ENCODE measurements at regions not wholly inside any gene's neighbourhood (a gene's known extent, or its start where the extent isn't known, plus 50 kb on each side); places are given as distances from the start of the nearest gene placed in this dataset.

DNA sequence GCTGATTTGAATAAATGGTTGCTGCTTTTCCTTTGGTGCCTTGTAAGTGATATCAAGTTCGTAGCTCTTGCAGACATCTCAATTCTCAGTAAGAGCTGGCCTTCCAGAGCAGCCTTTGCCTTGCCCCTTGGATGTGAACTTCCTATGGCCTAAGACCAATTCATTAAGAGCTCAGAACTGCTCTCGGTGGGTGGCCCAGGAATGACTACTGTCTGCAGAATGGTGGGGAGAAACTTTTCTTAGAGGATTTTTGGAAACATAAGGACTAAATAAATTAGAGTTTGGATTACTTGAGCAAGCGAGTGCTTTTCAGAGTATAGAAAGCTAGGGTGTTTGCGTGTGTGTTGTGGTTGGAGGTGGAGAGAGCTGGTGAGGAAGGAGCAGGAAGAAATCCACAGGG is 306.4 kb upstream of the TBX3 start:
- no peaks in the 10 kb centered on the region for H3K4me1 Mint-ChIP-seq
- no peak overlapping the region for H3K4me3 Mint-ChIP-seq
- no peaks in the 10 kb centered on the region for H3K36me3 Mint-ChIP-seq
- no peak overlapping the region for H3K27ac Mint-ChIP-seq
- DNase-seq: no peak
- peaks cover 9% of the 10 kb centered on the region for H3K27me3 Mint-ChIP-seq
- H3K9me3 Mint-ChIP-seq: peaks cover 10% of the 10 kb centered on the region

DNA sequence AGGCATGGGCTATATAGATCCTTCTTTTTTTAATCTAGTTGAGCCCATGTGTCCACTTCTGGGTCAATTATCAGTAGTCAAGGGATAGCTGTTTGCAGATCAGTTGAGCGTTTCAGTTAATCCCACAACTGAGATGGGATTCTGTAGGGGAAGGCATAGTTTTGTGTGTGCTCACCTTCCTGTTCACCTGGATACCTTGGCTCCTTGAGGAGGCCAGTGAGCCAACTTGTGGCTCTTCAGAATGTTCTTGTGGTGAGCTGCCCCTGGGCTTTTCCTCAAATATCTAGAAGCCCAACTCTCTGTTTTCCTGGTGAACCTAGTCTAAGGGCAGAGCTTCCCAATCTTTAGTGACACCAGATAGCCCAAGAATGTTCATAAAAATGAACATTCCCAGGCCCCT is 302.9 kb upstream of the TBX3 start:
- Mint-ChIP-seq H3K4me3 (no peak overlapping the region), H3K9me3 (peaks cover 8% of the 10 kb centered on the region), H3K36me3 (no peaks in the 10 kb centered on the region), H3K27ac (no peak overlapping the region), H3K4me1 (no peaks in the 10 kb centered on the region), H3K27me3 (peaks cover 9% of the 10 kb centered on the region)
- no peak for DNase-seq

DNA sequence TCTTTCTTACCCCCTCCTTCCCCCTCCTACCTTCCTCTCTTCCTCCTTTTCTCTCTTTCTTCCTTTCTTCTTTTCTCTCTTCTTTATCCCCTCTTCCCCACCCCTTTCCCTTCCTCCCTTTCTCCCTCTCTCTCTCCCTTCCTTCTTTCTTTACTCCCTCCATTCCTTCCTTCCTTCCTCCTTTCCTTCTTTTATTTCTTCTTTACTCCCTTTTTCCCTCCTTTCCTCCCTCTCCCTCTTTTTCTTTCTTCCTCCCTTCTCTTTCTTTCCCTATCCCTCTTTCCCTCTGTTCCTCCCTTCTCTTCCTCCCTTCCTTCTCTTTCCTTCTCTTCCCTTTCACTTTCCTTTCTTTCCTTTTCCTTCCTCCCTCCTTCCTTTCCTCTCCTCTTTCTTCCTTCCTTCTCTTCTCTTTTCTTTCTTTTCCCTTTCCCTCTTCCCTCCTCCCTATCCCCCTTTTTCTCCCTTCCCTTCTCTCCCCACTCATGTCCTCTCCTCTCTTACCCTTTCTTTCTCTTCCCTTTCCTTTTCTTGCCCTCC is 302.3 kb upstream of the TBX3 start:
- no peaks in the 10 kb centered on the region for H3K4me1 Mint-ChIP-seq
- H3K27ac Mint-ChIP-seq: no peak overlapping the region
- no peak for DNase-seq
- H3K9me3 Mint-ChIP-seq: peaks cover 8% of the 10 kb centered on the region
- peaks cover 9% of the 10 kb centered on the region for H3K27me3 Mint-ChIP-seq
- no peak overlapping the region for H3K4me3 Mint-ChIP-seq
- H3K36me3 Mint-ChIP-seq: no peaks in the 10 kb centered on the region

DNA sequence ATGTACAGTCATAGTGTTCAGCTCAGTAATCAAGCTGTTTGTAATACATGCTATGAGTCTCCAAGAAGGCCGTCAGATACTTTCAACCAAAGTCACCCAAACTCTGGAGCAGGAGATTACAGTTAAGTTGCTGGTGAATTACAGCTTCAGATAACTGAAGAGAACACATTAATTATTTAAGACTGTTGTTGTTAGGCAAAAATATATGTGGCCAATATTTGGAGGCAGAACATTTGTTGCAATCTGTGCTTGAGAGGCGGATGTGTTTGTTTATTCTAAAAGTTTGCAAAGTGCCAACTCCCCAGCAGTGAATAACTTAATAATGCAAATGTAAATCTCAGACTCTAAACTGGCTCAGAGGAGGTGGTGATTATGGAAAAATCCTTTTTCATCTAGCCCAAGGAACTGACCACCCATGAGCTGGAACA is 300.7 kb upstream of the TBX3 start:
- Mint-ChIP-seq H3K4me3 (no peak overlapping the region), H3K9me3 (peaks cover 11% of the 10 kb centered on the region), H3K4me1 (no peaks in the 10 kb centered on the region), H3K27ac (no peak overlapping the region), H3K36me3 (no peaks in the 10 kb centered on the region), H3K27me3 (no peaks in the 10 kb centered on the region)
- no peak for DNase-seq

DNA sequence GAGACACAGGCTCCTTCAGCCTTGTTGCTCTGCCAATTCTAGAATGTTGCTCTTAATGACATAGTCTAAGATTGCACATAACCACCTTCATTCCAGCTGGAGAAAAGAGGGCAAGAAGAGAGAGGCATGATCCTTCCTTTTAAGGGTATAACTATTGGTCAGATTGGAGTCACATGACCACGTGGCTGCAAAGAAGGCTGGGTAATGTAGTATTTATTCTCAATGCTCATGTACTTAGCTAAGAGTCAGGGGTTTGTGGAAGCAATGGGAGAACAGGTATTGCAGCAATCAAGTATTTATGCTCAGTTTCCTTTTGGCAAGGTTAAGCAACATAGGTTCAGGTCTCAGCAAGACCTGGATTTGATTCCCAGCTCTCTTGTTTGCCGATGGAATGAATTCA is 298.8 kb upstream of the TBX3 start:
- no peaks in the 10 kb centered on the region for H3K27me3 Mint-ChIP-seq
- peaks cover 14% of the 10 kb centered on the region for H3K9me3 Mint-ChIP-seq
- H3K4me1 Mint-ChIP-seq: no peaks in the 10 kb centered on the region

DNA sequence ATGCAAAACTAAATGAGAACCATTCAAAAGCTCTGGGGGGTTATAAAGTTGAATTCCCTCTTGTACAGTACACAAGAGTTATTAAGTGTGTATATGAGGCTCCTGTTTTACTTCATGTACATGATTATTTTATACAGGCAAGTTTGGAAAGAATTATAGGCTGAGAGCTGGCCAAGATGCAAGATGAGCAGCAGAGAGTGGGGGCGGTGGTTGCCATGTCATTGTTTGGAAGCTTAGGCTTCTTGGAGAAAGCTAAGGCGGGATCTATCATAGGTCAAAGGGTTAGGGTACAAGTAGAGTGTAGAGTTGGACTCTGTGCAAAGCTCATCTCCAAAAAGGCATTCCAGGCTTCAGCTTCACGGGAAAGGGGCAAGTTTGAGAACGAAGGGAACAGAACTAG is 297.1 kb upstream of the TBX3 start:
- H3K27me3 Mint-ChIP-seq: no peaks in the 10 kb centered on the region
- no peak overlapping the region for H3K4me3 Mint-ChIP-seq
- H3K9me3 Mint-ChIP-seq: peaks cover 10% of the 10 kb centered on the region
- H3K27ac Mint-ChIP-seq: no peak overlapping the region
- DNase-seq: no peak
- no peaks in the 10 kb centered on the region for H3K36me3 Mint-ChIP-seq
- no peaks in the 10 kb centered on the region for H3K4me1 Mint-ChIP-seq

More for the DNA sequence above, 298.8 kb upstream of the TBX3 start:
- no peak overlapping the region for H3K4me3 Mint-ChIP-seq
- H3K36me3 Mint-ChIP-seq: no peaks in the 10 kb centered on the region
- DNase-seq: no peak
- H3K27ac Mint-ChIP-seq: no peak overlapping the region

DNA sequence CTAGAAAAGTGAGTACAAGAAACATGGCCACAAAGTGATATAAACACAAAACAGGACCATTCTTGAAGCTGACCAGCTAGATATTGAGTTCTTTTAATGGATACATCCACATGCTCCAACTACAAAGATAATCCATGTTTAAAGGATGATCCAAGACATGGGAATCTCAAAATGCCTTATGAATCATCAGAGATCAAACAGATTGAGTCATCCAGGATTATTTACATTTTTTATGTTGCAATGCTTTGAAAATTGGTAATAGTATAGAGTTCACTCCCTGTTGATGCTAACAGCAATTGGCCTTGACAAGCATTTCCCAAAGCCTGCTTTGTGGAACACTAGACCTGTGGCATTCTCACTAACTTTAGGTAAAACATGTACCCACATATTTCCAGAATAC is 293.0 kb upstream of the TBX3 start:
- peaks cover 10% of the 10 kb centered on the region for H3K9me3 Mint-ChIP-seq
- H3K36me3 Mint-ChIP-seq: no peaks in the 10 kb centered on the region
- H3K4me3 Mint-ChIP-seq: no peak overlapping the region
- DNase-seq: no peak
- no peaks in the 10 kb centered on the region for H3K4me1 Mint-ChIP-seq
- no peaks in the 10 kb centered on the region for H3K27me3 Mint-ChIP-seq
- H3K27ac Mint-ChIP-seq: no peak overlapping the region

DNA sequence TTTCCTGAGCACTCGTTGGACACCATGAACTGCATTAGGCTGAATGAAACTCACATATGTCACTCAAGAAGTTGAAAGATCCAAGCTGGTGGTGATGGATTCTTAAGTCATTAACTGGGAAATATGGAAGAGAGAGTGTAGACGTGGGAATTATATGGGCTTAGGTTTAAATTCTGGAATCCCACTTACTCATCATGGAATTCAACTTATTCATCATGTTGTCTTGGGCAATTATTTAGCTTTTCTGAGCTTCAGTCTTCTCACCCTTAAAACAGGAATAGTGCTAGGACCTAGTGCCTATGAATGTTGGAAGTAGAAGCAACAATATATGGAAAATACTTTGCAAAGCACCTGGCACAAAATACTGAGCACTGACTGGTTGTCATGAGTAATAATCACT is 292.4 kb upstream of the TBX3 start:
- no peak for DNase-seq
- Mint-ChIP-seq H3K27me3 (no peaks in the 10 kb centered on the region), H3K4me1 (no peaks in the 10 kb centered on the region), H3K27ac (no peak overlapping the region), H3K4me3 (no peak overlapping the region), H3K36me3 (no peaks in the 10 kb centered on the region), H3K9me3 (peaks cover 10% of the 10 kb centered on the region)

DNA sequence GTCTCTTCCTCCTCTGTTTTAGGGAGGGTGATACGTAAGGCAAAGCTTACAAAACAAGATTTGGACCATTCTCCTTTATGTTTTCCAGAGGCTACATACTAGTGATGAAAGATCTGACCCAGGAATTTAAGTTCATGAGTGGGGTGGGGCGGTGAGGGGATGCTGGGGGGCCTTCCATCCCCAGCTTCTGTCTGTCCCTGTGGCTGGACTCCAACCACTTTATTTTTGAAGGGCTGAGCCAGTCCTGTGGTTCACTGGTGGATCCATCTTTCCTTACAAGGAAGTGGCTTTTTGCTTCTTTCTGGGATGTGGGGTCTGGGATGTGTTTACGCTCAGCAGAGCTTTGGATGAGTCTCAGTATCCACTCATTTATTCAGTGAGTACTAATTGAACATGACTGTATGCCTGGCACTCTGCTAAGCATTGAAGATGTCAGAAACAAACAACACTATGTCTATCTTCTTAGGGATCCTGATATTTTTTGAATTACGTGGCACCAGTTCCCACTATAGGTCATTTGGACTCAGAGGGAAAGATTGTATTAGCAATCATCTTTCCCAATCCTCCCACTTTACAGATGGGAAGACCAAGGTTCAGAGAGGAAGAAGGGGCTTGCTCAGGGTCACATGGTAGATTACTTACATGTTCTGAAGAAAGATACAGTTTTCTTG is 291.8 kb upstream of the TBX3 start:
- no peak overlapping the region for H3K4me3 Mint-ChIP-seq
- H3K27ac Mint-ChIP-seq: no peak overlapping the region
- DNase-seq: no peak
- H3K9me3 Mint-ChIP-seq: peaks cover 8% of the 10 kb centered on the region
- no peaks in the 10 kb centered on the region for H3K4me1 Mint-ChIP-seq
- no peaks in the 10 kb centered on the region for H3K27me3 Mint-ChIP-seq
- H3K36me3 Mint-ChIP-seq: no peaks in the 10 kb centered on the region

DNA sequence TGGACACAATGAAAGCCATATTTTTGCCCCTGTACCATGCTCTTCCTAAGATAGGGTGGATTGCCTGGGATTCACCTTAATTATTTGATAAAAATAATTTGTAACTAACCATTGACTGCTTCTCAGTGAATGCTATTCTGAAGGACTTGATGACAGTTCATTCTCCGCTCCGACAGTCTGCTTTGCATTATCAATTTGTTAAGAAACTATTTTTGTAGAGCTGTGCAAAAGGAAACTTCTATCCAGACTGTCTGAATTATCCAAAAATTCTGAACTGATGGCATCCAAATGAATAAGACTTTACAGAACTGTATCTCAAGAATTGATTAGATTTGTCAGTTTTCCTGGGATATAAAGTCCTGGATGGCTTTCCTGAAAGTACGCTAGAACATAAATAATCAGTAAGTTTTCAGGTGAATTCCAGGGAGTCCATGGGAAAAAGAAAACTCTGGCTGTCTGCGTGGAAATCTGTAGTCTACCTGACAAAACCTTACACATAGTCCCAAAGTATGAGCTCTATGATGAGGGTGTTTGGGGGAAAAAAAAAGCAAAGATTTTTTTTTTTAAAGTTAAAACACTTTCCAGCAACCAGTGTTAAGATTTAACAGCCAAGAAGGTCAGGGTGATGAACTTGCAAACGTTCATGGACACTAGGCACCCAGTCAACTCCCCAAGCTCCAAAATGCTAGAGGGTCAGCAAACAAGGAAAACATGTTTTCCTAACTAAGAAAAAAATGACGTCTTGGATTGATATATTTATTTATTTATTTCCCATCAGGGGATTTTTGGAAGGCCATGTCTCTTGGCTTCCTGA is 291.1 kb upstream of the TBX3 start:
- Mint-ChIP-seq H3K4me1 (no peaks in the 10 kb centered on the region), H3K36me3 (no peaks in the 10 kb centered on the region), H3K4me3 (no peak overlapping the region), H3K27ac (no peak overlapping the region), H3K27me3 (no peaks in the 10 kb centered on the region), H3K9me3 (peaks cover 8% of the 10 kb centered on the region)
- DNase-seq: no peak

DNA sequence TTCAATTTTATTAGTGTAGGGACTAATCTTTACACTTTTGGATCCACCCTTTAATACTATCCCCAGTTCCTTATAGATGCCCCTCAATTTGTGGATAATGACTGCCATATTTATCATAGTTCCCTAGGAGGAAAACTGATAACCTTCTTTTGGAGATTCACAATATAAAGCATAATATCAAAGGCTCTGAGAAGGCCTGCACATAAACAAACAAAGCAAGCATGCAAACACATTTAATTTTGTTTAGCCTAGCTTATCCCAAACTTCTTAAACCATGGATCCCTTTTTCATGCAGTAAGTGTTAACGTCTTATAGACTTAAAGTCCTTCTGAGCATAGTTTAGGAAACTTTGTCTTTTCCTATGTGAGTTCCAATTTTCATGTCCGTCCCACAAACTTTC is 290.4 kb upstream of the TBX3 start:
- peaks cover 8% of the 10 kb centered on the region for H3K9me3 Mint-ChIP-seq
- no peak overlapping the region for H3K27ac Mint-ChIP-seq
- no peak for DNase-seq
- H3K4me3 Mint-ChIP-seq: no peak overlapping the region
- no peaks in the 10 kb centered on the region for H3K36me3 Mint-ChIP-seq
- no peaks in the 10 kb centered on the region for H3K27me3 Mint-ChIP-seq
- H3K4me1 Mint-ChIP-seq: no peaks in the 10 kb centered on the region

DNA sequence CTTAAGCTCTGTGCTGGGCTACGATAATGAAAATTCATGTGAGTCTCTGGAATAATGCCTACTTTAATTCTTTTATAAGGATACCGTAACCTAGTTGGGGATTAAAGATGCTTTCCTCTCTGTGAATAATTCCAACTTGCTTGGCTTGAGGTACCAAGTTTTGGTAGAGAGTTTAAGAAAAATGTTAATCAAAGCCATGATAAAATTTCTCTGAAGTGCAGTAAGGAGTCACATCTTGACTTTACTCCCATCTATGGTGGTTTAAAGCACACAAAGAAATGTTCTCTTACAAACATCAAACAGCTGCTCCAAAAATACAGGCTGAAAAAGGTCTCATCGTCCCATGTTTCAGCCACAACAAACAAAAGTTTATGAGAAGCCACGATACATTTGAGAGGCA is 284.8 kb upstream of the TBX3 start:
- DNase-seq: no peak
- no peaks in the 10 kb centered on the region for H3K4me1 Mint-ChIP-seq
- no peaks in the 10 kb centered on the region for H3K27me3 Mint-ChIP-seq
- no peak overlapping the region for H3K27ac Mint-ChIP-seq
- no peaks in the 10 kb centered on the region for H3K36me3 Mint-ChIP-seq
- no peak overlapping the region for H3K4me3 Mint-ChIP-seq
- no peaks in the 10 kb centered on the region for H3K9me3 Mint-ChIP-seq

DNA sequence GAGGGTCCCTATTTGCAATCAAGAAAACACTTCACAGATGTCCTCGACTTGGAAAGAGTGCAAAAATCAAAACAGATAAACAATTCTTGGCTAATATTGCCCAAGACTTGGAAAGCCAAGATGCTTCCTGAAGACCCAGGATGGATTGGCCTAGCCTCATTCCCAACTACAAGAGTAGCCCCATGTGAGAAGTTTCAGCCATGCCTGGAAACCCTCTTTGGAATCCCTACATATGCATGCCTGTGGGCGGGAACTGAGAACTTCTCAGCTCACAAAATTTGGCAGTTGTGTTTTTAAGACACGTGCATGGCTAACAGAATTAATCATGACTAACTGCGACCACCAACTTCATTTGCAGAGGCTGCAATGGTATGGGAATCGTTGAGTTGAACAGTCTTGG is 283.2 kb upstream of the TBX3 start:
- H3K27ac Mint-ChIP-seq: no peak overlapping the region
- H3K27me3 Mint-ChIP-seq: no peaks in the 10 kb centered on the region
- H3K36me3 Mint-ChIP-seq: no peaks in the 10 kb centered on the region
- no peaks in the 10 kb centered on the region for H3K9me3 Mint-ChIP-seq
- H3K4me1 Mint-ChIP-seq: no peaks in the 10 kb centered on the region
- no peak for DNase-seq
- H3K4me3 Mint-ChIP-seq: no peak overlapping the region

DNA sequence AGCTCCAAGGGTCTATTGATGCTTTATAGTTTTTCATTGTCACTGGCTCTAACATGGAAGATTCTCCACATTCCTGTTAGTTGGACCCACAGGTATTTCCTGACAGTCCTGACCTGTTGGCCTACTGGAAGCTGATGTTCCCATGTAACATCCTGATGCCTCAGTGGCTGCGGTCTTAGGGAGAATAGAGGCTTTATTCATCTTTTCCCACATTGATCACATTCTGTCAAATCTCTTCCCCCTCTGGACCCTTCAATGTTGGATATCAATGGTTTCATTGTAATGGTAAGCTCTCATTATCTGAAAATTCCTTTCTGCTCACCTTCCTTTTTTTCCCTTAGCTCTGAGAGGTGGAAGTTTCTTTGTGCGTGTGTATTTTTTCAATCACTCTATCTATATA is 280.9 kb upstream of the TBX3 start:
- Mint-ChIP-seq H3K9me3 (no peaks in the 10 kb centered on the region), H3K4me1 (no peaks in the 10 kb centered on the region), H3K27ac (no peak overlapping the region), H3K27me3 (no peaks in the 10 kb centered on the region), H3K4me3 (no peak overlapping the region), H3K36me3 (no peaks in the 10 kb centered on the region)
- DNase-seq: no peak

DNA sequence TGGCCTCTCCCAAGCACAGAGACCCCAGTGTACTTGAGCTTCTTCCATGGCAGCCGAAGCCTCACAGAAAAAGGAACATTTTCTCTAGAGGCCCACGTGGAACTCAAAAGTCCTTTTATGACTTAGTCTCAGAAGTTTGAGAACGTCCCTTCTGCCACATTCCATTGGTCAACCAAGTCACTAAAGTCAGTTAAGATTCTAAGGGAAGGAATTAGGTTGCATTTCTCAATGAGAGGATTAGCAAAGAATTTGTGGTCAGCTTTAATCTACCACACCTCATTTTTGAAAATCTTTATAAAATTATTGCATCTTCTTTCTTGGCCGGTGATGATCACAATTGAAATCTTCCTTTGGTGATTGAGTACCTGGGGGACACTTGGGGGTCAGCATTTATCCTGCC is 279.9 kb upstream of the TBX3 start:
- no peaks in the 10 kb centered on the region for H3K9me3 Mint-ChIP-seq
- no peaks in the 10 kb centered on the region for H3K4me1 Mint-ChIP-seq
- H3K36me3 Mint-ChIP-seq: no peaks in the 10 kb centered on the region
- no peaks in the 10 kb centered on the region for H3K27me3 Mint-ChIP-seq
- H3K27ac Mint-ChIP-seq: no peak overlapping the region
- H3K4me3 Mint-ChIP-seq: no peak overlapping the region
- DNase-seq: no peak

DNA sequence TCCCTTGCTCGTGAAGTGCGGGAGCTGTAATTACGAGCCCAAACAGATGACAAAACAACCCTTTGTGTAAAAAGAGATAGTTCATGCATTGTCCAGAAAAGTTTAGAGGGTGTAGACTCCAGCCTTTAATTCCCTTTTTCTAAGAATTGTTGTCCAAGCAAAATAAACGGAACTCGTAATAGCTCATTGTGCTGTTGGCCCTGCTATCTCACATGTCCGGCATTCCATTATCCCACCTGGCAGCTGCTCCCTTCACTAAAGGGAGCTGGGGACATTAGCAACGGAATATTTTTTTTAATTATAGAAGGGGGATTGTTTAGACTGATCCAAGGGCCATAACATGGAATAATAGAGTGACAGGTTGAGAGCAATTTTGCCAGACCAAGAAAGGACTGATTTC is 277.5 kb upstream of the TBX3 start:
- peaks cover 3% of the 10 kb centered on the region for H3K27me3 Mint-ChIP-seq
- H3K27ac Mint-ChIP-seq: no peak overlapping the region
- H3K4me3 Mint-ChIP-seq: no peak overlapping the region
- H3K9me3 Mint-ChIP-seq: no peaks in the 10 kb centered on the region
- H3K4me1 Mint-ChIP-seq: no peaks in the 10 kb centered on the region
- no peaks in the 10 kb centered on the region for H3K36me3 Mint-ChIP-seq
- DNase-seq: no peak
